Brain microvascular endothelial cell (primary cell): ENCODE measurements at regions not wholly inside any gene's neighbourhood (a gene's known extent, or its start where the extent isn't known, plus 50 kb on each side); places are given as distances from the start of the nearest gene placed in this dataset.
A peak's percentile ranks its signal among the peaks of the same experiment; 100 is the strongest.

Experiments used
- DNase-seq: peaks from one replicate; pipeline ENCODE4 v3.0.0-alpha.2; 2020
- H3K27ac ChIP-seq: fragments of 250-450 bp; sonication (Bioruptor Pico); 2 replicates; pipeline ENCODE4 v1.5.1; 2020; ENCODE audit warnings: mild to moderate bottlenecking, moderate library complexity
- H3K27me3 ChIP-seq: fragments of 250-450 bp; sonication (Bioruptor Pico); replicated peaks from 2 replicates; pipeline ENCODE4 v1.5.1; 2020; ENCODE audit warnings: mild to moderate bottlenecking
- H3K36me3 ChIP-seq: fragments of 250-450 bp; sonication (Bioruptor Pico); replicated peaks from 2 replicates; pipeline ENCODE4 v1.5.1; 2020; ENCODE audit warnings: mild to moderate bottlenecking
- H3K4me3 ChIP-seq: 2 replicates; pipeline ENCODE4 v1.5.1; 2011; ENCODE audit warnings: low read depth, mild to moderate bottlenecking, control low read depth, low read length, moderate library complexity
- CTCF ChIP-seq: IDR thresholded peaks from 2 replicates; pipeline ENCODE4 v1.5.1; 2011; ENCODE audit warnings: low read depth, mild to moderate bottlenecking, moderate library complexity, low read length, control low read depth, inconsistent platforms; ENCODE audit errors: missing control alignments
- in situ Hi-C: cut with HindIII; loops from 2 replicates; pipeline ENCODE4 v1.10.0; 2017; ENCODE audit warnings: low sequenced_read_pairs, low pct_ligation_motif_present

- H3K36me3 ChIP-seq, result no peaks in the 10 kb centered on the region
- no peak overlapping the region for H3K27ac ChIP-seq
- no peak for DNase-seq
- no peak for TF ChIP-seq CTCF
- H3K27me3 ChIP-seq, result no peaks in the 10 kb centered on the region
- in situ Hi-C loops, result no loop called here
- no peak overlapping the region for H3K4me3 ChIP-seq
Observed at GRCh38 chr9:113770396-113770795, 105.7 kb upstream of the ZNF618 start.

GRCh38 chr9:113771199-113771598, 104.9 kb upstream of the ZNF618 start:
- TF ChIP-seq CTCF, result no peak
- Histone ChIP-seq H3K27me3 (no peaks in the 10 kb centered on the region), H3K4me3 (no peak overlapping the region), H3K36me3 (no peaks in the 10 kb centered on the region), H3K27ac (no peak overlapping the region)
- in situ Hi-C loops, result no loop called here
- no peak for DNase-seq

- peak; percentile 80 for DNase-seq
- Histone ChIP-seq H3K36me3 (no peaks in the 10 kb centered on the region), H3K27ac (peak overlapping the region; percentile 36), H3K4me3 (no peak overlapping the region), H3K27me3 (no peaks in the 10 kb centered on the region)
- no peak for TF ChIP-seq CTCF
- in situ Hi-C loops, result no loop called here
Observed at GRCh38 chr9:113772121-113772810, 103.8 kb upstream of the ZNF618 start.

- DNase-seq, result no peak
- no peak for TF ChIP-seq CTCF
- Histone ChIP-seq H3K27me3 (no peaks in the 10 kb centered on the region), H3K36me3 (no peaks in the 10 kb centered on the region), H3K27ac (no peak overlapping the region), H3K4me3 (no peak overlapping the region)
- in situ Hi-C loops, result no loop called here
Observed at GRCh38 chr9:113774963-113775362, 101.1 kb upstream of the ZNF618 start.

GRCh38 chr9:113775749-113776148, 100.4 kb upstream of the ZNF618 start:
- H3K27me3 ChIP-seq, result no peaks in the 10 kb centered on the region
- no peak for DNase-seq
- TF ChIP-seq CTCF, result no peak
- no peak overlapping the region for H3K4me3 ChIP-seq
- no peak overlapping the region for H3K27ac ChIP-seq
- in situ Hi-C loops, result no loop called here
- H3K36me3 ChIP-seq, result no peaks in the 10 kb centered on the region

- DNase-seq, result no peak
- Histone ChIP-seq H3K27ac (no peak overlapping the region), H3K4me3 (no peak overlapping the region), H3K27me3 (no peaks in the 10 kb centered on the region), H3K36me3 (no peaks in the 10 kb centered on the region)
- no peak for TF ChIP-seq CTCF
- in situ Hi-C loops, result no loop called here
Observed at GRCh38 chr9:113776194-113776593, 99.9 kb upstream of the ZNF618 start.
